ENCODE measurements at regions not wholly inside any gene's neighbourhood (a gene's known extent, or its start where the extent isn't known, plus 50 kb on each side); places are given as distances from the start of the nearest gene placed in this dataset.

DNA sequence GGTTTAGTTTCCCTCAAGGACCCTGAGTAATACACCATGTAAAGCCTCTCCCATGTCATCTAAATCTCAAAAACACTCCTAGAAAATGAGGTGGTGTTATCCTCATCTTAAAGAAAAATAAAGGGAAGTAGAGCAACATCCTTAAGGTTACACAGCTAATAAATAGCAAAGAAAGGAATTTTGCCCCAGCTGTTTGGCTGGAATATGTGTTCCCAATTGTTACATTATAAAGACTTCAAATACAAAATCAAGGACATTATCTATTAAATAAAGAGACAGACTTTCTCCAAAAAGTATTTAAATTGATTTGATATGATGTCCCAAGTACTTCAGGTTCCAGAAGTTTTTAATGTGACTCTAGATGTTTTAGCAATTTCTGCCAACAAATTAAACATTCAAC lies 57.9 kb upstream of the IL15 start:
- Histone ChIP-seq H3K36me3 (ENCODE audit: low read depth) (no peaks in the 10 kb centered on the region), H3K79me2 (ENCODE audit: low read depth) (no peaks in the 10 kb centered on the region), H3K27me3 (ENCODE audit: insufficient read depth, low read depth) (no peaks in the 10 kb centered on the region), H3K9me3 (ENCODE audit: insufficient read depth, low read depth) (no peaks in the 10 kb centered on the region), H3F3A (ENCODE audit: insufficient read depth, low read depth) (no peaks in the 10 kb centered on the region), H3K4me3 (no peak overlapping the region), H3K4me2 (no peak overlapping the region), H2AFZ (no peak overlapping the region), H3K4me1 (replicated peaks; ENCODE audit: insufficient read depth) (no peaks in the 10 kb centered on the region), H3K9me2 (ENCODE audit: insufficient read depth) (no peaks in the 10 kb centered on the region), H3K27ac (no peak overlapping the region), H4K20me1 (ENCODE audit: insufficient read depth) (no peaks in the 10 kb centered on the region)
- CTCF ChIA-PET = no interaction called here
- BruUV-seq (replicated peaks) = no TSS peak
- DNase-seq = no peak
- intact Hi-C loops (cut with micrococcal nuclease; ENCODE audit: unreplicated experiment) = no loop called here
- TF ChIP-seq EZH2 (IDR thresholded peaks at IDR 0.05; ENCODE audit: low read depth) = no peak
- TF ChIP-seq, protein P1, sequence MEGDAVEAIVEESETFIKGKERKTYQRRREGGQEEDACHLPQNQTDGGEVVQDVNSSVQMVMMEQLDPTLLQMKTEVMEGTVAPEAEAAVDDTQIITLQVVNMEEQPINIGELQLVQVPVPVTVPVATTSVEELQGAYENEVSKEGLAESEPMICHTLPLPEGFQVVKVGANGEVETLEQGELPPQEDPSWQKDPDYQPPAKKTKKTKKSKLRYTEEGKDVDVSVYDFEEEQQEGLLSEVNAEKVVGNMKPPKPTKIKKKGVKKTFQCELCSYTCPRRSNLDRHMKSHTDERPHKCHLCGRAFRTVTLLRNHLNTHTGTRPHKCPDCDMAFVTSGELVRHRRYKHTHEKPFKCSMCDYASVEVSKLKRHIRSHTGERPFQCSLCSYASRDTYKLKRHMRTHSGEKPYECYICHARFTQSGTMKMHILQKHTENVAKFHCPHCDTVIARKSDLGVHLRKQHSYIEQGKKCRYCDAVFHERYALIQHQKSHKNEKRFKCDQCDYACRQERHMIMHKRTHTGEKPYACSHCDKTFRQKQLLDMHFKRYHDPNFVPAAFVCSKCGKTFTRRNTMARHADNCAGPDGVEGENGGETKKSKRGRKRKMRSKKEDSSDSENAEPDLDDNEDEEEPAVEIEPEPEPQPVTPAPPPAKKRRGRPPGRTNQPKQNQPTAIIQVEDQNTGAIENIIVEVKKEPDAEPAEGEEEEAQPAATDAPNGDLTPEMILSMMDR (conservative IDR thresholded peaks at IDR 0.05) = no peak
- POLR2A ChIA-PET (ENCODE audit: unreplicated experiment) = no interaction called here

DNA sequence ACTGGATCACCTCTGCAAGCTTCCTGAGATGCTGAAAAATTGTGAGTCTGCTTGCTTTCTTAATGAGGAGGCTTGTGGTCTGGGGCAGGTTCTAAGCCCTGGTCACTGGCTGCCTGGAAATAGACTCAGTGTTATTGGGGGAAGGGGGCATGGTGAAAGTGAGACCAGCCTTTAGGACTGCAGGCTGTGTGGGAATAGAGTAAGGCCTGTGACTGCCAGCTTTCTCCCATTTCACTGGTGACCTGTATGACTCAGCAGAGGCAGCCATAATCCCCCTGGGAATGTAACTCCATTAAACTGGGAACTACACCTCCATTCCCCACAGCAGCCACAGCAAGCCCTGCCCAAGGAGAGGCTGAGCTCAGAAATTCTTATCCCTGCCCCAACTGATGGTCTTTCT lies 55.9 kb upstream of the IL15 start:
- ChIA-PET CTCF (no interaction called here), POLR2A (ENCODE audit: unreplicated experiment) (no interaction called here)
- Histone ChIP-seq H4K20me1 (ENCODE audit: insufficient read depth) (no peaks in the 10 kb centered on the region), H3K79me2 (ENCODE audit: low read depth) (no peaks in the 10 kb centered on the region), H3K4me3 (no peak overlapping the region), H3K27me3 (ENCODE audit: insufficient read depth, low read depth) (no peaks in the 10 kb centered on the region), H2AFZ (no peak overlapping the region), H3K4me1 (replicated peaks; ENCODE audit: insufficient read depth) (no peaks in the 10 kb centered on the region), H3F3A (ENCODE audit: insufficient read depth, low read depth) (no peaks in the 10 kb centered on the region), H3K27ac (no peak overlapping the region), H3K9me3 (ENCODE audit: insufficient read depth, low read depth) (no peaks in the 10 kb centered on the region), H3K4me2 (no peak overlapping the region), H3K36me3 (ENCODE audit: low read depth) (no peaks in the 10 kb centered on the region), H3K9me2 (ENCODE audit: insufficient read depth) (no peaks in the 10 kb centered on the region)
- BruUV-seq (replicated peaks) = no TSS peak
- intact Hi-C loops (cut with micrococcal nuclease; ENCODE audit: unreplicated experiment) = no loop called here
- DNase-seq = no peak
- TF ChIP-seq, protein P1 (conservative IDR thresholded peaks at IDR 0.05) = no peak
- no peak for TF ChIP-seq EZH2 (IDR thresholded peaks at IDR 0.05; ENCODE audit: low read depth)
